GM08714 (cell line): ENCODE measurements at regions not wholly inside any gene's neighbourhood (a gene's known extent, or its start where the extent isn't known, plus 50 kb on each side); places are given as distances from the start of the nearest gene placed in this dataset.
"Not testable (repeated sequence)": the region's sequence is repeated elsewhere in the genome, so short reads cannot be mapped to it uniquely, and the experiment has no call there.

Experiments used
- H3K4me3 ChIP-seq: fragments of 200-500 bp; sonication (Bioruptor generic); 2 replicates; pipeline ENCODE4 v1.5.1; 2014; ENCODE audit warnings: mild to moderate bottlenecking, low read length, inconsistent platforms
- ZNF274 ChIP-seq: IDR thresholded peaks from 2 replicates; pipeline ENCODE4 v1.6.1; 2012; ENCODE audit warnings: mild to moderate bottlenecking, low read depth, low read length

- H3K4me3 ChIP-seq: no peak overlapping the region
- TF ChIP-seq ZNF274: no peak
Measured at GRCh38 chr4:189235599-189235998, 705.1 kb upstream of the FRG1 start.

GRCh38 chr4:189236321-189236720 is 704.4 kb upstream of the FRG1 start:
- not testable (repeated sequence) for H3K4me3 ChIP-seq

- no peak overlapping the region for H3K4me3 ChIP-seq
- no peak for TF ChIP-seq ZNF274
Measured at GRCh38 chr4:189237340-189237739, 703.3 kb upstream of the FRG1 start.

GRCh38 chr4:189255636-189256035 is 685.0 kb upstream of the FRG1 start:
- H3K4me3 ChIP-seq: no peak overlapping the region
- no peak for TF ChIP-seq ZNF274

GRCh38 chr4:189261475-189261874 is 679.2 kb upstream of the FRG1 start:
- H3K4me3 ChIP-seq: no peak overlapping the region
- TF ChIP-seq ZNF274: no peak

- TF ChIP-seq ZNF274: no peak
- H3K4me3 ChIP-seq: no peak overlapping the region
Measured at GRCh38 chr4:189265515-189265914, 675.2 kb upstream of the FRG1 start.

GRCh38 chr4:189267312-189267965 is 673.2 kb upstream of the FRG1 start:
- H3K4me3 ChIP-seq: no peak overlapping the region
- no peak for TF ChIP-seq ZNF274

- H3K4me3 ChIP-seq: no peak overlapping the region
- no peak for TF ChIP-seq ZNF274
Measured at GRCh38 chr4:189278597-189279165, 662.0 kb upstream of the FRG1 start.

- TF ChIP-seq ZNF274: no peak
- H3K4me3 ChIP-seq: no peak overlapping the region
Measured at GRCh38 chr4:189279188-189279587, 661.5 kb upstream of the FRG1 start.

- no peak for TF ChIP-seq ZNF274
Measured at GRCh38 chr4:189285377-189285776, 655.3 kb upstream of the FRG1 start.

GRCh38 chr4:189291939-189292338 is 648.7 kb upstream of the FRG1 start:
- no peak overlapping the region for H3K4me3 ChIP-seq
- TF ChIP-seq ZNF274: no peak

More at GRCh38 chr4:189285377-189285776, 655.3 kb upstream of the FRG1 start:
- H3K4me3 ChIP-seq: no peak overlapping the region

- TF ChIP-seq ZNF274: no peak
- no peak overlapping the region for H3K4me3 ChIP-seq
Measured at GRCh38 chr4:189293459-189293858, 647.2 kb upstream of the FRG1 start.

GRCh38 chr4:189294574-189294973 is 646.1 kb upstream of the FRG1 start:
- TF ChIP-seq ZNF274: no peak

GRCh38 chr4:189299706-189300105 is 641.0 kb upstream of the FRG1 start:
- TF ChIP-seq ZNF274: no peak
- no peak overlapping the region for H3K4me3 ChIP-seq

More at GRCh38 chr4:189294574-189294973, 646.1 kb upstream of the FRG1 start:
- no peak overlapping the region for H3K4me3 ChIP-seq

- TF ChIP-seq ZNF274: no peak
- H3K4me3 ChIP-seq: no peak overlapping the region
Measured at GRCh38 chr4:189301692-189302091, 639.0 kb upstream of the FRG1 start.

GRCh38 chr4:189302719-189303118 is 638.0 kb upstream of the FRG1 start:
- TF ChIP-seq ZNF274: no peak
- no peak overlapping the region for H3K4me3 ChIP-seq
